GM13976 (cell line): ENCODE measurements at regions not wholly inside any gene's neighbourhood (a gene's known extent, or its start where the extent isn't known, plus 50 kb on each side); places are given as distances from the start of the nearest gene placed in this dataset.
"Not testable (repeated sequence)": the region's sequence is repeated elsewhere in the genome, so short reads cannot be mapped to it uniquely, and the experiment has no call there.

Experiments used
- DNase-seq: peaks from one replicate; pipeline ENCODE4 v3.0.0; 2012; ENCODE audit warnings: low spot score
- CTCF ChIP-seq: IDR thresholded peaks from 2 replicates; pipeline ENCODE4 v1.5.1; 2012; ENCODE audit warnings: borderline replicate concordance, mild to moderate bottlenecking; ENCODE audit not compliant: insufficient read depth; ENCODE audit errors: extremely low read depth, missing control alignments, control extremely low read depth
- in situ Hi-C: fragments of 300-500 bp; cut with MboI; formaldehyde crosslinking; loops from one replicate; pipeline ENCODE4 v1.12.0; 2022; ENCODE audit warnings: low sequenced_read_pairs, mixed read lengths, inconsistent platforms; ENCODE audit not compliant: unreplicated experiment

GRCh38 chr5:39696672-39697398 lies 272.1 kb upstream of the DAB2 start:
- DNase-seq, result no peak
- no peak for TF ChIP-seq CTCF
- in situ Hi-C loops, result no loop called here

GRCh38 chr5:39691993-39692392 lies 267.2 kb upstream of the DAB2 start:
- TF ChIP-seq CTCF, result no peak
- in situ Hi-C loops, result no loop called here
- no peak for DNase-seq

GRCh38 chr5:39691136-39691535 lies 266.4 kb upstream of the DAB2 start:
- in situ Hi-C loops, result no loop called here
- TF ChIP-seq CTCF, result no peak
- DNase-seq, result no peak

GRCh38 chr5:39689919-39690318 lies 265.1 kb upstream of the DAB2 start:
- no peak for DNase-seq
- in situ Hi-C loops, result no loop called here
- no peak for TF ChIP-seq CTCF

- in situ Hi-C loops, DNase-seq: not testable (repeated sequence)
Observed at GRCh38 chr5:39687924-39688323, 263.1 kb upstream of the DAB2 start.

GRCh38 chr5:39680213-39680612 lies 255.4 kb upstream of the DAB2 start:
- in situ Hi-C loops, result no loop called here
- TF ChIP-seq CTCF, result no peak
- no peak for DNase-seq

GRCh38 chr5:39678534-39678933 lies 253.8 kb upstream of the DAB2 start:
- no peak for TF ChIP-seq CTCF
- no peak for DNase-seq
- in situ Hi-C loops, result no loop called here
